ENCODE measurements at regions not wholly inside any gene's neighbourhood (a gene's known extent, or its start where the extent isn't known, plus 50 kb on each side); places are given as distances from the start of the nearest gene placed in this dataset.

DNA sequence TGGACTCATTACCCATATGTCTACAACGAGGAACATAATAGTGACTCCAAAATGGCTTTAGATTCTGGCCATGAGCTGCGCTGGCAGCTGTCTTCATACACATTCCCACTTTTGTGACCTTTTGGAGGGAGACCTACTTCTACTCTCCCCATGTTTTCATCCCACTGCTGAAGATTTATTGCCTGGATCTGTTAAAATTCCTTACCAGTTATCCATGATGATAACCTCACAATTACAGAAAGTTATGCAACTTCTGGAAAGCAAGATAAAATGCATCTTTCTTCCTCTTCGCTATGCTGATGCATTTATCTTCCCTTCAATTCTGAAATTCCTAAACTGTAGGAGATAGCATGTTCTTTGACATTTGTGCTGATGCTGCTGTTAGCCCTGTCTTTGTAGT lies 855.3 kb downstream of the SLC4A3 start:
- no peak overlapping the region for H3K27ac ChIP-seq
- no peaks in the 10 kb centered on the region for H3K4me1 ChIP-seq
- 78 to 87% (median 82%) methylated on average over 3 of the region's 3 CpGs for WGBS, 5 donors
- TF ChIP-seq POLR2AphosphoS5 (IDR thresholded peaks at IDR 0.05) (no peak), POLR2A (IDR thresholded peaks at IDR 0.05) (no peak)
- TF ChIP-seq, protein P1, sequence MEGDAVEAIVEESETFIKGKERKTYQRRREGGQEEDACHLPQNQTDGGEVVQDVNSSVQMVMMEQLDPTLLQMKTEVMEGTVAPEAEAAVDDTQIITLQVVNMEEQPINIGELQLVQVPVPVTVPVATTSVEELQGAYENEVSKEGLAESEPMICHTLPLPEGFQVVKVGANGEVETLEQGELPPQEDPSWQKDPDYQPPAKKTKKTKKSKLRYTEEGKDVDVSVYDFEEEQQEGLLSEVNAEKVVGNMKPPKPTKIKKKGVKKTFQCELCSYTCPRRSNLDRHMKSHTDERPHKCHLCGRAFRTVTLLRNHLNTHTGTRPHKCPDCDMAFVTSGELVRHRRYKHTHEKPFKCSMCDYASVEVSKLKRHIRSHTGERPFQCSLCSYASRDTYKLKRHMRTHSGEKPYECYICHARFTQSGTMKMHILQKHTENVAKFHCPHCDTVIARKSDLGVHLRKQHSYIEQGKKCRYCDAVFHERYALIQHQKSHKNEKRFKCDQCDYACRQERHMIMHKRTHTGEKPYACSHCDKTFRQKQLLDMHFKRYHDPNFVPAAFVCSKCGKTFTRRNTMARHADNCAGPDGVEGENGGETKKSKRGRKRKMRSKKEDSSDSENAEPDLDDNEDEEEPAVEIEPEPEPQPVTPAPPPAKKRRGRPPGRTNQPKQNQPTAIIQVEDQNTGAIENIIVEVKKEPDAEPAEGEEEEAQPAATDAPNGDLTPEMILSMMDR (IDR thresholded peaks at IDR 0.05 in 8 of 11, conservative IDR thresholded peaks at IDR 0.05 in 3 of 11), result no peak
- no peaks in the 10 kb centered on the region for H3K36me3 ChIP-seq
- no peaks in the 10 kb centered on the region for H3K27me3 ChIP-seq (replicated peaks in 1 of 7)
- DNase-seq, result no peak
- no peak overlapping the region for H3K4me3 ChIP-seq
- intact Hi-C loops (cut with DNase I; ENCODE audit: low total_unique reads), result no loop called here
- no peaks in the 10 kb centered on the region for H3K9me3 ChIP-seq

DNA sequence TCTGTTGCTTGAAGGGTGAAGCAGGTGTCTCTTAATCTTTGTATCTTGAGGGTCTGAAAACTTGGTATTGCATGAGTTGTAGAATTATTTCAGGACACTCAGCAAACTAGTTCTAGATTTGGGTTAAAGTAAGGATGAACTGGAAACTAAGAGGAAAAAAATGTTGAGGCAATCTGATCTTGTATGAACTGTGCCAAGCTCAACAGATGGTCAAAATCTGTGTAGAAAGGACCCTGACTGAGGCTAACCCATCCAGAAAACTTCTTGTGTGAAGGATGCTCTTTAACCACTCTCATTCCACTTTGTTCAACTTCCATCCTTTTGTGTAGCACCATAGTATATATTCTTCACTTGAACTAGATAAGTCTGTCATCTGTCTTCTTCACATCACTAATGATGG lies 861.7 kb downstream of the SLC4A3 start:
- Histone ChIP-seq H3K27me3 (replicated peaks in 1 of 7) (no peaks in the 10 kb centered on the region), H3K9me3 (no peaks in the 10 kb centered on the region), H3K27ac (no peak overlapping the region), H3K4me1 (no peaks in the 10 kb centered on the region), H3K4me3 (no peak overlapping the region), H3K36me3 (no peaks in the 10 kb centered on the region)
- TF ChIP-seq POLR2AphosphoS5 (IDR thresholded peaks at IDR 0.05), result no peak
- TF ChIP-seq, protein P1 (IDR thresholded peaks at IDR 0.05 in 8 of 11, conservative IDR thresholded peaks at IDR 0.05 in 3 of 11), result no peak
- TF ChIP-seq POLR2A (IDR thresholded peaks at IDR 0.05), result no peak
- intact Hi-C loops (cut with DNase I; ENCODE audit: low total_unique reads), result no loop called here
- DNase-seq, result no peak

DNA sequence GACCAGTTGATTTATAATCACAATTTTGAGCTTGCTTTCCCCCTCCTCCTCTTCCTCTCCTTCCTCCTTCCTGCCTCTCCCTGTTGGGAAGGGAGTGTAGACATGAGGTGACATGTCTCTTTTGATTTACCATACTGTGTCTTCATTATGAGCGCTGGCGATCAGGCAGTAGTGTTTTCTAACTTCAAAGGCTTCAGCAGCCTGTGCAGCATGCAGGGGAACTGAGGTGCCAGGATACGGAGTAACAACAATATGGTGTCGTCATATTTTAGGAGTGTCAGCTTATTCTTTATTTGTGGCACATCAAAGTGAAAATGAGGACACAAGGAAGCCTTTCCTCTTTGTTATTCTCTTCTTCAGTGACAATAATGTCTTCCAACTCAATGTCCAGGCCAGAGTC lies 864.2 kb downstream of the SLC4A3 start:
- no peaks in the 10 kb centered on the region for H3K4me1 ChIP-seq
- no peaks in the 10 kb centered on the region for H3K9me3 ChIP-seq
- no peak overlapping the region for H3K4me3 ChIP-seq
- WGBS, 5 donors, result 75 to 86% (median 81%) methylated on average over 4 of the region's 4 CpGs
- no peaks in the 10 kb centered on the region for H3K36me3 ChIP-seq
- no peak for DNase-seq
- H3K27ac ChIP-seq, result no peak overlapping the region
- no peaks in the 10 kb centered on the region for H3K27me3 ChIP-seq (replicated peaks in 1 of 7)
- no peak for TF ChIP-seq POLR2AphosphoS5 (IDR thresholded peaks at IDR 0.05)
- TF ChIP-seq, protein P1 (IDR thresholded peaks at IDR 0.05 in 8 of 11, conservative IDR thresholded peaks at IDR 0.05 in 3 of 11), result no peak
- TF ChIP-seq POLR2A (IDR thresholded peaks at IDR 0.05), result no peak
- intact Hi-C loops (cut with DNase I; ENCODE audit: low total_unique reads), result no loop called here

DNA sequence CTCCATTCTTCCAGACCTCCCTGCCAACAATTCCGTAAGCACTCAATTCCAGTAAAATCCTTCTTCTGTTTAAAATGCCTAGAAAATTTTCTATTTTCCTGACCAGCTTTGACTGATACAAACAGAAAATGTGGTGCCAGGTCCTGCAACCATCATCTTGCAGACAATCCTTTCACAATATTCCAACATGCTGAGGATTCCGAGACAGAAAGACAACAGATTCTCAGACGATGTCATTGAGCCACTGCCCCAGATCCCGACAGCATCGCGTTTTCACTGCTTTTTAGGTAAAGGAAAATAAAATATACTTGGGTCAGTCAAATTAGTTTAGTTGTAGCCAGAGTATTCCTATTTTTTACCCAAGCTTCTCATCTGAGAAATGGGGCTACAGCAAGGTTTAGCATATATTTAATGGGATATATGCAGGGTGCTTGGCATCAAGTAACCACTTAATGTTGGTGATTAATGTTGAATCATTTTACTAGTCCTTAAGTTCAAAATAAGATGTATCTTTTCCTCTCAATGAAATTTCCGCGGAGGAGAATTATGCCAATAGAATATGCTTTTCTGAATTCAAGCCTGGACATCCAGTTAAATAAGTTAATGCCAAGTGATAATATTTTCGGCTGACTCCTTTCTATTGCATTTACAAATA lies 866.6 kb downstream of the SLC4A3 start:
- 88 to 95% (median 91%) methylated on average over 9 of the region's 9 CpGs for WGBS, 5 donors

More for the DNA sequence above, 866.6 kb downstream of the SLC4A3 start:
- Histone ChIP-seq H3K27me3 (replicated peaks in 1 of 7) (no peaks in the 10 kb centered on the region), H3K4me3 (no peak overlapping the region), H3K9me3 (no peaks in the 10 kb centered on the region), H3K4me1 (no peaks in the 10 kb centered on the region), H3K27ac (no peak overlapping the region), H3K36me3 (no peaks in the 10 kb centered on the region)
- no peak for DNase-seq
- no peak for TF ChIP-seq POLR2AphosphoS5 (IDR thresholded peaks at IDR 0.05)
- TF ChIP-seq, protein P1 (IDR thresholded peaks at IDR 0.05 in 8 of 11, conservative IDR thresholded peaks at IDR 0.05 in 3 of 11), result no peak
- no peak for TF ChIP-seq POLR2A (IDR thresholded peaks at IDR 0.05)
- intact Hi-C loops (cut with DNase I; ENCODE audit: low total_unique reads), result no loop called here
